Cardiac septum (tissue), 1 donor: ENCODE measurements at regions not wholly inside any gene's neighbourhood (a gene's known extent, or its start where the extent isn't known, plus 50 kb on each side); places are given as distances from the start of the nearest gene placed in this dataset.
"Not testable (repeated sequence)": the region's sequence is repeated elsewhere in the genome, so short reads cannot be mapped to it uniquely, and the experiment has no call there.

Source experiments
- DNase-seq: peaks from one replicate; pipeline ENCODE4 v3.0.0-alpha.2; 2020; ENCODE audit warnings: low spot score
- intact Hi-C: fragments of 100-400 bp; cut with DNase I; formaldehyde crosslinking; loops from one replicate; pipeline ENCODE4 v1.14.0; 2022
- donor health status: DM: no; HTN: no; CAD: no.

GRCh38 chr10:63825766-63826165, 304.6 kb downstream of the REEP3 start:
- intact Hi-C loops: no loop called here
- DNase-seq: no peak

- DNase-seq, intact Hi-C loops: not testable (repeated sequence)
These were observed 305.8 kb downstream of the REEP3 start for GRCh38 chr10:63827018-63827417.

DNA sequence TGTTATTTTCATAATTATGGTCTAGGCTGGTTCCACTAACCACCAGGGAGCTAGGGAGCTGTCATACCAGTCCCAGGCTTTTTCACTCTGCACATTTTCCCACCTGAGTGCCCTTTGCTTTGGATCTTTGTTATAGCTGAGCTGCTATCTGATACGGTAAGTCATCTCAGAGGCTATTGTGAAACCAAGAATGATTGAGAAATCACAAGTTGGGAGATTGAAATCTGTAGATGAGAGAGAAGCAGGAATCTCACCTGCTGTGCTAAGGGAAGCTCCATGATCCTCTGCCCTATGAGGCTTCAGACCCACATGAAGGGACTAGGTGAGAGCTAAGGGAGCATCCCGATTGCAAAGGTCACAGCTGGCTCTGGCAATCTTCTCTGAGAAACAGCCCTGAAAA, 307.8 kb downstream of the REEP3 start:
- intact Hi-C loops: no loop called here
- DNase-seq: no peak

GRCh38 chr10:63829573-63830149, 308.5 kb downstream of the REEP3 start:
- intact Hi-C loops: no loop called here
- no peak for DNase-seq

DNA sequence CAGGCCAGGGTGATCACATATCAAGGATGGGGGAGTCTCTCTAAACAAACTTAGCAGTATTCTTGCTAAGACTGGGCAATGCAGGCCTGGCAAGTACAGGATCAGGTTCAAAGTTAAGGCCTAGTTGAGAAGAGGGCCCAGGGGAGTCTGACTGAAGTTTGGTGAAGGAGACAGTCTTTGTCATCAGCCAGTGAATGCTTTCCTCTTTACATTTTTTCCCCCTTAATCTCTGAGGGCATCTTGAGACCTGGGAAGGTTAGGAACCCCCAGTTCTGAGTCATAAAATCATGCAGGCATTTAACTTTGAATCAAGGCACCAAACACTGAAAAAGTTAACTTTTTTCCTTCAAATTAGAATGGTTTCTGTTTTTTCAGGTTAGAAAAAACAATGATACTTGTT, 311.5 kb downstream of the REEP3 start:
- DNase-seq: no peak
- intact Hi-C loops: no loop called here

DNA sequence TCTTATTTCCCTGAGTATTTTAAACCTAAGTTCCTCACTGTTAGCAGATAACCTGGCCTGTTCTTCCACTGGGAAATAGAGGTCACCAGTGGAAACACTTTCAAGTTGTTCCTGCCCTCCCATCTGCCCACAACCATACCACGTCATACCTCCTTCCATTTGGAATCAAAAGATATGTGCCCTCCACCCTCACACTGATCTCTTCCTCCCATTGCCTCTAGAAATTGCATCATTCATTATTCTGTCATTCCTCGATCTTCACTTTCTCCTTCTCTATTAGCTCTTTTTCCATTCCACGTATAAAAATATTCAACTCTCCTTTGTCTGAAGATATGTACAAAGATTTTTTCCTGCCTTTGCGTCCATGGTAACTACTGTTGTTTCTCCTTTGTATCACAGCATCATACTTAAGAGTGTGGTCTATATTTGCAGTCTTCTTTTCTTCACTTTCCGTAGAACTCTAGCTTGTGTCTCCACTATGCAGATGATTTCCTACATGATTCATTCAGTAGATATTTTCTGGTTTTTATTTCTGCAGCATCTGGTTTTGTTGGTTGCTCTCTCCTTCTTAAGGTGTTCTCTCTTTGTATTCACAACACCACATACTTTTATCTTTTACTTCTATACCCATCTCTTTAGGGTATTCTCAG, 312.3 kb downstream of the REEP3 start:
- no peak for DNase-seq
- intact Hi-C loops: no loop called here

- intact Hi-C loops: no loop called here
- DNase-seq: no peak
These were observed 315.7 kb downstream of the REEP3 start for GRCh38 chr10:63836666-63837442.

DNA sequence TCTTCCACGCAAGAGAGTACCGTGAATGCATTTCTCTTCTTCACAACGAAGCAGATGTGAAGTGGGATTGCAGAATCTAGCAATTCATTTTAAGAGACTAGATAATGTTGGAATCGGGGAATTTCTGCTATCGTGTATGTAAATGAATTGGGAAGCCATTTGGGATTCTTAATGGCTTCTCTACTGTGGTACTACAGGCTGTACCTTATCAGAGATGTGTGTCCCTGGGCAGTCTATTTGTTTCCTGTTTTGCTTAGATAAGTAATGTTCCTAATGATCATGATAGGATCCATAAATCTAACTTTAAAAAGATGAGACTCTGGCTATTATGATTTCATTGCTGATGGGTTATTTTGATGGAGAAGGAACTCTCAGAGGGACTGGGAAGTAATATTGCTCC, 320.6 kb downstream of the REEP3 start:
- DNase-seq: no peak

DNA sequence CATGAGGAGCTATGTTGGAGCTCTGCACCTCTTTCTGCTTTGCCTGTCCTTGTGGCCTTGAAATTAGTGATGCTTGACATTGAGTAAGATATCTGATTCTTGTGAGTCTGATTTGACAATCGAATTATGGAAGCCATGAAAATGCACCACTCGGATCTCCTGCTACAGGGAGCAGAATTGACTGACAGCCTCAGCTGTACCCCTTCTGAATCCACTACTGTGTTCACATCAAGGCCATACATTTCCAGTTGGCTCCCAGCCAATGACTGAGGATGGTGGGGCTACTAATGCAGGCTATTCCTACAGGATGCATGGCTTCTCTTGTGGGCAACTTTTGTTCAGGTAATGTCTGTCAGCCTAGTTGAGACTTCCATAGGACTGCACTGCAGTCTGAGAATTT, 321.9 kb downstream of the REEP3 start:
- no peak for DNase-seq
- intact Hi-C loops: no loop called here

More for the DNA sequence above, 320.6 kb downstream of the REEP3 start:
- intact Hi-C loops: no loop called here

GRCh38 chr10:63848871-63849270, 327.7 kb downstream of the REEP3 start:
- intact Hi-C loops, DNase-seq: not testable (repeated sequence)

DNA sequence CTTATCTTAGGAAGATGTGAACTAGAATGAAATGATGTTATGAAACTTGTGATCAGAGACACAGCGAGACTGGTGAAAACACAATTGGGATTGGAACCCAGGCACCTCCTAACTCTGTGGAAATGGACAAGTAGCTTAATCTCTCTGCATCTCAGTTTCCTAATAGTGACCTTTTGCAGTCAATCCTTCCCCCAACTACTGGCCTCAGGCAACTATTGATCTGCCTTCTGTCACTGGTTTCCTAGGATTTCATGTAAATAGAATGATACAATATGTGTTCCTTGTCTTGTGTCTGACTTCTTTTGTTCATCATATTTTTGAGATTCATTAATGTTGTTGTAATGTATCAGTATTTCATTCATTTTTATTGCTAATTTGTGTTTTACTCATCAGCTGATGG, 341.7 kb downstream of the REEP3 start:
- intact Hi-C loops: no loop called here
- DNase-seq: no peak

- no peak for DNase-seq
- intact Hi-C loops: no loop called here
These were observed 344.0 kb downstream of the REEP3 start for GRCh38 chr10:63865210-63865609.

DNA sequence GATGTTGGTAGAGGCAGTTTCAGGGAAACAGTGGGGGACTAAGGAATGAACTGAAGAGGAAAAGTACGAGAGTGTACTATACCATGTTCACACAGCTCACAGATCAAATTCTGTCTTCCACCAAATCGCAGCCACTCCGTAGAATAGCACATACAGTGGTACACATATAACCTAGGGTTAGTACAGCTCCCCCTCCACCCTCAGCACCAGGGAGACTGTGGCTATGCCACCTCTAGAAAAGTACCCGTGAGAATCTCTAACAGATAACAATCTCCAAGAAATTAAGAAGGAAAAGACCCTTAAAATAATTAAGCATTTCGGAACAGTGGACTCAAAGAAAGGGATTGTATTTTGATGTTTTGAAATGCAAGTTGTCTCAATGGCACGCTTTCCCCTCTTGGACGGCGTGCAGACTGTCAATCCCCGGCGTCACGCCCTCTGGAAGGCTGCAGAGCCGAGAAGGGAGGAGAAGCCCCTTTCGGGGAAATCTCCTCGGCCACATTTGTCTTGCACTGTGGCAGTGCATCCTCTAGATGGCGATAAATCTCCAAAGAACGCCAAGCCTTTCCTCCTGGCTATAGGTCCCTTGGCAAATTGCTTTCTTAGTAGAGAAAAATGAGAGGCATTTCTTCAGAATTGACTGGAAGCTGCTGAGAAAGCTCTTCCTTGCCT, 345.0 kb downstream of the REEP3 start:
- DNase-seq: no peak
- intact Hi-C loops: no loop called here

DNA sequence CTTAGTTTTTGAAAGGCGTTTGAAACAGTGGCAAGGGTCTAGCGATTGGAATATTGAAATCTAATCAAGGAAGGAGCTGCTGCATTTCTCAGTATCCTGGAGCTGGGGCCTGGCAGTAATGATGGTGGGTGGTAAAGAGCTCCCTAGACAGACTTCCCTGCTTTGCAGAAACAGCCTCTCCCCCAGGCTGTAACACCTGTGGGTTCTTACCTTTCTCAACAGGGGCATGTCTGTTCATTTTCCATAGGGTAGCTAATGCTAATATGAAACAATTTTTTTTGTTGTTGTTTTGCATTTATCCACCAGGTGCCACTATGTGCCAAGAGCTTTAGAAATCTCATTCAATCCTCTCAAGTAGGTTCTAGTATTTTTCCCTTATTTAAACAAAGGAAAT, 345.5 kb downstream of the REEP3 start:
- intact Hi-C loops: no loop called here
- no peak for DNase-seq

DNA sequence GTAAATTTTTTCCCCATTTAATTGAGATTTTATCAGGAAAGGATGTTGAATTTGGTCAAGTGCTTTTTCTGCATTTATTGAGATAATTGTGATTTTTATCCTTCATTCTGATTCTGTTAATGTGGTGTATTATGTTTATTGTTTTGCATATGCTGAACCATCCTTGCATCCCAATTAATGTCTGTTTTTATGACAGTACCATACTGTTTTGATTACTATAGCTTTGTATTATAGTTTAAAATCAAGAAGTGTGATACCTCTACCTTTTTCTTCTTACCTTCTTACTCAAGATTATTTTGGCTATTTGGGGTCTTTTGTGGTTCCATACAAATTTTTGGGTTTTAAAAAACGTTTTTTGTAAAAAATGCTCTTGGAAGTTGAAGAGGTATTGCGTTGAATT, 357.2 kb downstream of the REEP3 start:
- DNase-seq: no peak
- intact Hi-C loops: loop anchor here (10.0 kb wide), 1 partner anchor 96 kb away; no protein-coding TSS in a partner anchor

- intact Hi-C loops: no loop called here
- DNase-seq: no peak
These were observed 362.7 kb downstream of the REEP3 start for GRCh38 chr10:63883861-63884260.

DNA sequence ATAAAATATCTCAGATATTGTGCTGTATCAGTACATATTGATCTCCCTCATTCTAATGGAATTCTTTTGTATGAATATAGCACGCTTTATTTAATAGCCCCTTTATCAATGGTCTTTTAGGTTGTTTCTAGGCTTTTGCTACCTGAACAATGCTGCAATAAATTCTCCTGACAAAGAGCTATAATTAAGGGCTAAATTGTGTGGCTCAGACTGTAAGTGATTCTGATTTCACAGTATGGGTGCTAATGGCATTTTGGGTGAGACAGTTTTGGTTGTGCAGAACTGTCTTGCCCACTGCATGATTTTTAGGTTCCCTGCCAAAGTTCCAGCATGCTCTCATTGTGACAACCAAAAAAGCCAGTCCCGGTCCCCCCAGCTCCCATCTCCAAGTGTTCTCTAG, 363.2 kb downstream of the REEP3 start:
- intact Hi-C loops: no loop called here
- no peak for DNase-seq

- DNase-seq: no peak
- intact Hi-C loops: no loop called here
These were observed 364.0 kb downstream of the REEP3 start for GRCh38 chr10:63885156-63885555.

GRCh38 chr10:63886281-63887022, 365.3 kb downstream of the REEP3 start:
- intact Hi-C loops: no loop called here
- DNase-seq: no peak
